C4-2B (cell line): ENCODE measurements at regions not wholly inside any gene's neighbourhood (a gene's known extent, or its start where the extent isn't known, plus 50 kb on each side); places are given as distances from the start of the nearest gene placed in this dataset.

Experiments used
- ZFX ChIP-seq: fragments of 450-650 bp; IDR thresholded peaks from 2 replicates; pipeline ENCODE4 v1.6.1; 2017
- TF ChIP-seq, protein P1 (sequence below): fragments of 450-650 bp; conservative IDR thresholded peaks from 2 replicates; pipeline ENCODE4 v1.5.1; 2017; ENCODE audit warnings: mild to moderate bottlenecking

DNA sequence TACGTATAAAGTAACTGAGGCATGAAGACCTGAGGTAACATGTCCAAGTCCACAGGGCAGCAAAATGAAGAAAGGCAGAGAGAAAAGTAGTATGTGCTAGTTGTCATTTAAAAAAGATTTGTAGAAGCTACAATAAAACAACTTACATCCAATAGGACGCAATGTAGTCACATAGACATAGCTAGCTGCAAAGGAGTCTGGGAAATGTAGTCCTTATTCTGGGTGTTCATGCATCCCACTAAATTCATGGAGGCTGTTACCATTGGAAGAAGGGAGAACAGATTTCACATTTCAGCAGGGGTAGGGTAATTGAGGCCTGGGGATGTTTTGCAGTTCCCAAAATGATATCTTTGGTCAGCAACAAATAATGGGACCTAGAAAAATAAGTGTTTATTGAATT lies 571.4 kb downstream of the MIAT start:
- TF ChIP-seq, protein P1, sequence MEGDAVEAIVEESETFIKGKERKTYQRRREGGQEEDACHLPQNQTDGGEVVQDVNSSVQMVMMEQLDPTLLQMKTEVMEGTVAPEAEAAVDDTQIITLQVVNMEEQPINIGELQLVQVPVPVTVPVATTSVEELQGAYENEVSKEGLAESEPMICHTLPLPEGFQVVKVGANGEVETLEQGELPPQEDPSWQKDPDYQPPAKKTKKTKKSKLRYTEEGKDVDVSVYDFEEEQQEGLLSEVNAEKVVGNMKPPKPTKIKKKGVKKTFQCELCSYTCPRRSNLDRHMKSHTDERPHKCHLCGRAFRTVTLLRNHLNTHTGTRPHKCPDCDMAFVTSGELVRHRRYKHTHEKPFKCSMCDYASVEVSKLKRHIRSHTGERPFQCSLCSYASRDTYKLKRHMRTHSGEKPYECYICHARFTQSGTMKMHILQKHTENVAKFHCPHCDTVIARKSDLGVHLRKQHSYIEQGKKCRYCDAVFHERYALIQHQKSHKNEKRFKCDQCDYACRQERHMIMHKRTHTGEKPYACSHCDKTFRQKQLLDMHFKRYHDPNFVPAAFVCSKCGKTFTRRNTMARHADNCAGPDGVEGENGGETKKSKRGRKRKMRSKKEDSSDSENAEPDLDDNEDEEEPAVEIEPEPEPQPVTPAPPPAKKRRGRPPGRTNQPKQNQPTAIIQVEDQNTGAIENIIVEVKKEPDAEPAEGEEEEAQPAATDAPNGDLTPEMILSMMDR: no peak
- TF ChIP-seq ZFX: no peak
